NCI-H748 (cell line): ENCODE measurements at regions not wholly inside any gene's neighbourhood (a gene's known extent, or its start where the extent isn't known, plus 50 kb on each side); places are given as distances from the start of the nearest gene placed in this dataset.

Experiments used
- DNase-seq: peaks from one replicate; lab custom pipeline; 2025; ENCODE audit not compliant: unreplicated experiment; lab: John Stamatoyannopoulos, UW

- DNase-seq: no peak
Observed at GRCh38 chr10:25661632-25662031, 272.4 kb upstream of the MYO3A start.

GRCh38 chr10:25666276-25666675 lies 267.8 kb upstream of the MYO3A start:
- no peak for DNase-seq

- no peak for DNase-seq
Observed at GRCh38 chr10:25675204-25675603, 258.8 kb upstream of the MYO3A start.

- no peak for DNase-seq
Observed at GRCh38 chr10:25675615-25676014, 258.4 kb upstream of the MYO3A start.

- no peak for DNase-seq
Observed at GRCh38 chr10:25678220-25678619, 255.8 kb upstream of the MYO3A start.

GRCh38 chr10:25678666-25679065 lies 255.4 kb upstream of the MYO3A start:
- no peak for DNase-seq

- peak; percentile 50 for DNase-seq
Observed at GRCh38 chr10:25682203-25682851, 251.7 kb upstream of the MYO3A start.

- DNase-seq: no peak
Observed at GRCh38 chr10:25683344-25683743, 250.7 kb upstream of the MYO3A start.

- no peak for DNase-seq
Observed at GRCh38 chr10:25687521-25687920, 246.5 kb upstream of the MYO3A start.

GRCh38 chr10:25689346-25690100 lies 244.5 kb upstream of the MYO3A start:
- no peak for DNase-seq

GRCh38 chr10:25692761-25693160 lies 241.3 kb upstream of the MYO3A start:
- no peak for DNase-seq

GRCh38 chr10:25694206-25694933 lies 239.7 kb upstream of the MYO3A start:
- DNase-seq: no peak

- no peak for DNase-seq
Observed at GRCh38 chr10:25694971-25695370, 239.1 kb upstream of the MYO3A start.

- DNase-seq: no peak
Observed at GRCh38 chr10:25695586-25695985, 238.4 kb upstream of the MYO3A start.

- DNase-seq: no peak
Observed at GRCh38 chr10:25696013-25696708, 237.9 kb upstream of the MYO3A start.

GRCh38 chr10:25697412-25697811 lies 236.6 kb upstream of the MYO3A start:
- no peak for DNase-seq

- no peak for DNase-seq
Observed at GRCh38 chr10:25698638-25699037, 235.4 kb upstream of the MYO3A start.

GRCh38 chr10:25699631-25700030 lies 234.4 kb upstream of the MYO3A start:
- no peak for DNase-seq

- DNase-seq: no peak
Observed at GRCh38 chr10:25701652-25702051, 232.4 kb upstream of the MYO3A start.

GRCh38 chr10:25704622-25705021 lies 229.4 kb upstream of the MYO3A start:
- DNase-seq: no peak

GRCh38 chr10:25707572-25707971 lies 226.5 kb upstream of the MYO3A start:
- DNase-seq: no peak
